NCI-H2171 treated with DMSO at 0.1 percent for 48 hours (cell line): ENCODE measurements at regions not wholly inside any gene's neighbourhood (a gene's known extent, or its start where the extent isn't known, plus 50 kb on each side); places are given as distances from the start of the nearest gene placed in this dataset.

Experiments
- DNase-seq: peaks from one replicate; lab custom pipeline; 2025; lab: John Stamatoyannopoulos, UW

- DNase-seq = no peak
Observed at GRCh38 chr12:92492995-92493394, 209.8 kb upstream of the PLEKHG7 start.

- no peak for DNase-seq
Observed at GRCh38 chr12:92492291-92492690, 210.5 kb upstream of the PLEKHG7 start.

GRCh38 chr12:92489781-92490180 is 213.0 kb upstream of the PLEKHG7 start:
- no peak for DNase-seq

GRCh38 chr12:92488735-92489134 is 214.1 kb upstream of the PLEKHG7 start:
- DNase-seq = no peak

GRCh38 chr12:92487138-92487485 is 215.7 kb upstream of the PLEKHG7 start:
- no peak for DNase-seq

- DNase-seq = no peak
Observed at GRCh38 chr12:92486443-92487137, 216.2 kb upstream of the PLEKHG7 start.

- no peak for DNase-seq
Observed at GRCh38 chr12:92485351-92486348, 217.1 kb upstream of the PLEKHG7 start.

- no peak for DNase-seq
Observed at GRCh38 chr12:92482599-92482998, 220.2 kb upstream of the PLEKHG7 start.

- no peak for DNase-seq
Observed at GRCh38 chr12:92481066-92481465, 221.7 kb upstream of the PLEKHG7 start.

GRCh38 chr12:92478692-92479091 is 224.1 kb upstream of the PLEKHG7 start:
- no peak for DNase-seq

GRCh38 chr12:92476844-92477243 is 225.9 kb upstream of the PLEKHG7 start:
- DNase-seq = no peak

GRCh38 chr12:92473564-92473963 is 229.2 kb upstream of the PLEKHG7 start:
- DNase-seq = no peak

GRCh38 chr12:92472201-92472600 is 230.6 kb upstream of the PLEKHG7 start:
- no peak for DNase-seq

- DNase-seq = no peak
Observed at GRCh38 chr12:92471551-92471950, 231.2 kb upstream of the PLEKHG7 start.

GRCh38 chr12:92470608-92471021 is 232.2 kb upstream of the PLEKHG7 start:
- DNase-seq = no peak

GRCh38 chr12:92469837-92470236 is 233.0 kb upstream of the PLEKHG7 start:
- no peak for DNase-seq

GRCh38 chr12:92468358-92469020 is 234.3 kb upstream of the PLEKHG7 start:
- no peak for DNase-seq

- no peak for DNase-seq
Observed at GRCh38 chr12:92467886-92468285, 234.9 kb upstream of the PLEKHG7 start.

- DNase-seq = peak; percentile 60
Observed at GRCh38 chr12:92466391-92467305, 236.1 kb upstream of the PLEKHG7 start.

- DNase-seq = no peak
Observed at GRCh38 chr12:92465786-92466295, 236.9 kb upstream of the PLEKHG7 start.

- DNase-seq = peak; percentile 9
Observed at GRCh38 chr12:92464911-92465310, 237.9 kb upstream of the PLEKHG7 start.
